GM21423 (cell line): ENCODE measurements at regions not wholly inside any gene's neighbourhood (a gene's known extent, or its start where the extent isn't known, plus 50 kb on each side); places are given as distances from the start of the nearest gene placed in this dataset.
"Not testable (repeated sequence)": the region's sequence is repeated elsewhere in the genome, so short reads cannot be mapped to it uniquely, and the experiment has no call there.

Source experiments
- ATAC-seq: cut with Tn5 transposase; IDR thresholded peaks from one replicate; pipeline ENCODE4 v1.9.1; 2021; ENCODE audit warnings: mild to moderate bottlenecking, moderate library complexity; ENCODE audit not compliant: unreplicated experiment

DNA sequence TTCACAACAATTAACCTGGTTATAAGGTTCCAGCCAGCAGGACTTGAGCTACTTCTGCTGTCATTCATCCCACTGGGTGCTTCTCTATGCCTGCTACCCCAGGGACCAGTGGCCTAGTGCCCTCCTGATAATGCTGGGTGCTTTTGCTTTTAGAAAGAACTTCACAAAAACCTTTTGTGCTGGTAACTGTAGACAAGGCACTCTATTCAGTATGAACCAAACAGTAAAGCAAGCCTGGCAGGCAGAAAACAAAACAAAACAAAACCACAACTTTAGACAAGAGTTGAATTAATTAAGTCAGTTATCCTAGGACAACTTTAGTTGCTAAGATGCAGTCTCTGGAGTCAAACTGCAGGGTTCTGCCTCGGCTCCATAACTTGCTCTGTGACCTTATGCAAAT lies 61.9 kb upstream of the ADGRL2 start:
- ATAC-seq = no peak

DNA sequence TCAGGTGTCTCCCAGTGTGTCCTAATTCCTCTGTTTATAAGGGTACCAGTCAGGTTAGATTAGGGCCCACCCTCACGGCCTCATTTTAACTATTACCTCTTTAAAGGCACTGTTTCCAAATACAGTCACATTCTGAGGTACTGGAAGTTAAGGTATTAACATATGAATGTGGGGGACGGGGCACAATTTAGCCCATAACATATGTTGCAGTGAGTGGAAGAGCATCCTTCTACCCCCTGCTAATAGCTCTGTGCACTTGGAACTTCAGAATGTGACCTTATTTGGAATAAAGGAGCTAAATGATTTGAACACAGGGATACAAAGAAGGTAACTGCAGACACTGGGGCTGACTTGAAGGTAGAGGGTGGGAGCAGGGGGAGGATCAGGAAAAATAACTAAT lies 67.3 kb upstream of the ADGRL2 start:
- ATAC-seq = no peak

DNA sequence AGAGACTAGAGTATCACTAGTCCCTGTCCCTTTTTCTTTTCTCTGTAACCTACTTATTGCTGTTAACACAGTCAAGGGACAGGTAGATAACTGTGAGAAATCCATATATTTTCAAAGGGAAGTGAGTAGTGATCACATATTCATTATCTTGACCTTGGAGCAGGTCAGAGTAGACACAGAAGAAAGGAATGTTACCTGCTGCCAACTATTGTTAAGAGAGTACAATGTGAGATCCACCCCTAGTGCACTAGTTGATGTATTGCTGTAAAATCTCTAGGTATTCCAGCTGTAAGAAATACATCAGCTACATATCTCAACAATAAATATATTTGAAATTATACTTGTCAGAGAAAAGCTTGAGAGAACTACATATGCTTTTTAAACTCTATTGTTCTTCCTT lies 68.7 kb upstream of the ADGRL2 start:
- no peak for ATAC-seq

DNA sequence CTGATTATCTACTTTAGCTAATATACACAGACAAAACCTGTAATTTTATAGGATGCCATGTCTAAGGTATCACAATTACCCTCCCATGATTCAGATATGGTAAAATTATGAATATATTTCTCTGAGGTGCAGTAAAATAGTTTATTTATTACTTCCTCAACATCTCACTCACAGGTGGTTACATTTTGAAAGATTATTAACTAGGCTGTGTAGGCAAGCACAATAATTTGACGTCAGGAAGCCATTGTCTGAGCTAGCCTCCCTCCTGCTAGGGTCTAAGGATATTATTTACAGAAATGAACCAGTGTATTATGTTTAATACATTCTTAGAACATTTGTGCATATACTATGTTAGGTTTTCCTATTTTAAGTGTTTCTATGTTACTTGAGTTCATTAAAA lies 69.9 kb upstream of the ADGRL2 start:
- ATAC-seq = peak; percentile 69

DNA sequence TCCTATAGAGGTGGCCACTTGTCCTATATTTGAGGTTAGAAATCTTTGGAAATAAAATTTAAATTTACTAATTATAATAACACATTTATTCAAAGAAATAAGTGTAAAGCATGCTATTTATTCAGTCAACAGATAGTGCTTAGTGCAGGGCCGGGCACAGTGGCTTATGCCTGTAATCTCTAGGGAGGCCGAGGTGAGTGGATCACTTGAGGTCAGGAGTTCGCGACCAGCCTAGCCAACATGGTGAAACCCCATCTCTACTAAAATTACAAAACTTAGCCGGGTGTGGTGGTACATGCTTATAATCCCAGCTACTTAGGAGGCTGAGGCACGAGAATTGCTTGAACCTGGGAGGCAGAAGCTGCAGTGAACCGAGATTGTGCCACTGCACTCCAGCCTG lies 70.4 kb upstream of the ADGRL2 start:
- not testable (repeated sequence) for ATAC-seq

DNA sequence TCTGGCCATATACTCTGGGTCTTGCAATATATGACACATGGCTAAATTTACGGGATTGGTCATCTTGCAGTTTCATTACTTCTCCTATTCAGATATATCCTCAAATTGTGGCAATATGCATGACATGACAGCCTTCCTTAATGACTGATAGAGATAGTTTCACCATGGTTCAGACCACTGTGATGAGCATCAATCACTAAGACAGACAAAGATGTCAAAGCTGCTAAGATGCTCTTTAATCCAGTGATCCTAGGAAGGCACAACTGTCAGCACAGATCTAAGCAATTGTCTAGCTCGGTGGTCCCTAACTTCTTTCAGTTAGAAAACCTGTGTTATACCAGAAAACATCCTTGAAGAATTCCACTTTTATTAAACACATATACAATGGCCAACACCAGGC lies 70.9 kb upstream of the ADGRL2 start:
- no peak for ATAC-seq

DNA sequence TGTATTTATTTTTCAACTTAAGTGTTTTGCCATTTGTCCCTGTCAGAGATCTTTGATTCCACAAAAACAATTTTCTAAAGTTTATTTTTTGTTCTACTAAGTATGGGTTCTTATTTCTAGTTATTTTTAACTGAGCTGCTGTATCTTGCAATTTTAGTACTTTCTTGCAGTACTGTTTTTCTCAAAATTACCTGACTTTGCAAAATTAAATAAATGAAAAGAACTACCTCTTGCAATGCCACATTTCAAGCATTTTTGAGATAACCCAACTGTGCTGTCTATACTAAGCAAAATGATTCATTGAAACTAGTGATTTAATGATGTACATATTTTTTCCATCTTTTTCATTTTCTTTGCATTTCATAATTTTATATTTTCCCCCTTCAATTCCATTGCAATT lies 71.5 kb upstream of the ADGRL2 start:
- no peak for ATAC-seq

DNA sequence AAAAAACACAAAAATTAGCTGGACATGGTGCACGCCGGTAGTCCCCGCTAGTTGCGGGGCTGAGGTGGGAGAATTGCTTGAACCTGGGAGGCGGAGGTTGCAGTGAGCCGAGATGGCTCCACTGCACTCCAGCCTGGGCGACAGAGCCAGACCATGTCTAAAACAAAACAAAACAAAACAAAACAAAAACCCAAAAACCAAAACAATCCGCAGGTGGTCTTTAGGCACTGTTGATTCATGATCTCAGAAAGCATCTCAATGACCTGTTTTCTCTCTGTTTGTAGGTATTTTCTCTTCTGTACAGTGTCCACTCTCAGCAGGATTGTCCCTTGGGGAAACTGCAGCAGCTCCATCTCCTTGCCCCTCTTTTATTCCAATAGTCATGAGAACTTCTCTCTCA lies 74.9 kb upstream of the ADGRL2 start:
- ATAC-seq = no peak

DNA sequence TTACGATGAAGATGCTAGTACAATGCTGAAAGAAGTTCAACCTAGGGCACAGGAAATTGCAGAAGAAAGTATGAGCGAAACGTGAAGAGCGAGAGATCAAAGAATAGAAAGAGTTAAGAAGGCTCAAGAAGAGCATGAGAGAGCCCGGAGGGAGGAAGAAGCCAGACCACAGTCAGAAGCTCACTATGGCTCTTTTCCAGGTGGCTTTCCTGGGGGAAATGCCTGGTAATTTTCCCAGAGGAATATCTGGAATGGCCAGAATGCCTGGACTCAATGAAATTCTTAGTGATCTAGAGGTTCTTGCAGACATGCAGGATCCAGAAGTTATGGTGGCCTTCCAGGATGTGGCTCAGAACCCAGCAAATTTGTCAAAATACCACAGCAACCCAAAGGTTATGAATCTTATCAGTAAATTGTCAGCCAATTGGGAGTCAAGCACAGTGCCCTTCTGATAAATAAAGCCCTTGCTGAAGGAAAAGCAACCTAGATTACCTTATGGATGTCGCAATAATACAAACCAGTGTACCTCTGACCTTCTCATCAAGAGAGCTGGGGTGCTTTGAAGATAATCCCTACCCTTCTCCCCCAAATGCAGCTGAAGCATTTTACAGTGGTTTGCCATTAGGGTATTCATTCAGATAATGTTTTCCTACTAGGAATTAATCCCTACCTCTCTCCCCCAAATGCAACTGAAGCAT lies 78.0 kb upstream of the ADGRL2 start:
- ATAC-seq = not testable (repeated sequence)

DNA sequence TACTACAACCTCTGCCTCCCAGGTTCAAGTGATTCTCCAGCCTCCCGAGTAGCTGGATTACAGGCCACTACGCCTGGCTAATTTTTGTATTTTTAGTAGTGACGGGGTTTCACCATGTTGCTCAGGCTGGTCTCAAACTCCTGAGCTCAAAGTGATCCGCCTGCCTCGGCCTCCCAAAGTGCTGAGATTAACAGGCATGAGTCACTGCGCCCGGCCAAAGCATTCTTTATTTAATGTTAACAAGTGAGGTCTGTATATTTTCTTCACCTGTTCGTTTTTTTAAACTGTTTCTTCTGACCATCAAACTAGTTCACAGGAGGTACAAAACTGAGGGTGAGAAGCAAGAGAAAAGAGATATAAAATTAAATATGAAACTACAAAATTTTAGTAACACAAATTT lies 80.5 kb upstream of the ADGRL2 start:
- ATAC-seq = not testable (repeated sequence)

DNA sequence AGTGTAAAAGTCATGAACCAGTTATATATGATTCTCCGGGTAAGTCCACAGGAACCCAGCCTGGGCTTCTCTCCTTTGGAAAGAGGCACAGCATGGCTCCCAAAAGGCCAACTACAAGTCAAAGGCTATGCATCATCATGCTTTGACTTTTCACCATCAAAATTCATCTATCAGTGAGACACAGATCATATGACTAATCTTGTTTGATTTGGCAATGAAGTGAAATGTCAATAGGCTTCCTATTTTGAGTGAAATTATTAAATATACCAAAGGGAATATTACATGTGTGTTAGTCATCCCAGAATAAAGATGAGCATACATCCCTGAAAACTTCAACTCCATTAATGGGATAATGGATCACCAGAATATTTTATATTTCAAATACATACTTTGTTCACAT lies 83.5 kb upstream of the ADGRL2 start:
- no peak for ATAC-seq

DNA sequence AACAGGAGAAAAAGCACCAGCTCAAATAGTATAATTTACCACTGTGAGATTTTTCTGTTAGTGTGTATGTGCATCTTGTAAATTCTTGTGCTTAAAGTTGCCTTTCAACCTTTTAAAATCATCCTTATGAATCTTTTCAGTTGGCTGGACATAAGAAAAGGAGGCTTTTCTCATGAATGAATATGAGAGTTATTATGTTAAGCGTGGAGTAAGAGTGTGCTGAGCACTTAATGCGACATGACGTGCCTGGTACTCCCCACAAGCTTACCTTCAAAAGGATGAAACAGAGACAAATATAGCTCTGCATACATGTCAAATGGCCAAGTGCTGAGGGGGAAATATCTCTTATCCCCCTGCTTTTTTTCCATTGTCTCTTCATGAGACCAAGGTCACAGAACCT lies 85.3 kb upstream of the ADGRL2 start:
- no peak for ATAC-seq

DNA sequence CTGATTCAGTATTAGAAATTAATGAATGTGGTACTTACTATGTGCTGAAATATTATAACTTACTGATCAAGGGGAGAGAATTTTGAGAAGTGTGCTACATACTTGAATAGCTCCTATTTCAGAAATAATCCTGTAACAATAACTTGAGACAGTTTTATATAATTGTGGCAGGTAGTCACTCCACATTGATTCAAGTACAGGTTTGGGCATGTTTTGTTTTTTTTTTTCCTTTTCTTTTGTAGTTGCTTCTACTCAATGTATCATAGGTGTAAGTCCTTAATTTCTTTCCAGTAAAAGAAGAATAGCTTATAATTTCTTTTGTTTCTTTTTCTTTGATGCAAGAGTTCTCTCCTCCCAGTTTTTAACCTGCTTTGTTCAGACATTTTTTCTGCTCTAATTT lies 86.1 kb upstream of the ADGRL2 start:
- ATAC-seq = no peak

DNA sequence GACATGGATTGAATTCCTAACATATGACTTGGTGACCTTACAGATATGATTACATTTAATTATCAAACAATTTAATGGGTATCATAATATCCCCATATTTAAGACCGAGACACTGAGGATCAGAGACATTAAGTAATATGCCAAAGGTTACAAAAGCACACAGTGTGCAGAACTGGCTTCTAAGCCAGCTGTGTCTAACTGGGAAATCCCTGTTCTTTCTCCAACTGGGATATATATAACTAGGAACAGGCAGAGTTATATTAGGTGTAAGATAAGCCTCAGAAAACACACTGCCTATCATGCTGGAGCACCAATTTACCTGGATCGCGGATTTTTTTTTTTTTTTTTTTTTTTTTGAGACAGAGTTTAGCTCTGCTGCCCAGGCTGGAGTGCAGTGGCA lies 88.3 kb upstream of the ADGRL2 start:
- no peak for ATAC-seq

DNA sequence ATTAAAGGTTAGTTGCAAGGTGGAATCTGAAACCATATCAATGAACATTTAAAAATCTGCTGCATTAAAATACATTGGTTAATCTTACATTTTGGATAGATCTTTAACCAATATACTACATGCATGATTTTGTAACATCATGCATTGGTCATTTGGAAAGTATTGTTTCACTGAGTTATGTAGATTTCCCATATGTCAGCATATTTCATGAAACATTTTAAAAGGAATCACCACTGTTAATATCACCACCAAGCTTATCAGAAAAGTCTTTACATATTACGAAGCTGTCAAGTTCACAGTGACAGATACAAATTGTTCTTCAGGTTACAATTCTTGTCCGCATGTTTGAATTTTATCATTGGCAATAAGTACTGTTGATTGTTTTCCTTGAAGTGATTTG lies 89.9 kb upstream of the ADGRL2 start:
- ATAC-seq = no peak

DNA sequence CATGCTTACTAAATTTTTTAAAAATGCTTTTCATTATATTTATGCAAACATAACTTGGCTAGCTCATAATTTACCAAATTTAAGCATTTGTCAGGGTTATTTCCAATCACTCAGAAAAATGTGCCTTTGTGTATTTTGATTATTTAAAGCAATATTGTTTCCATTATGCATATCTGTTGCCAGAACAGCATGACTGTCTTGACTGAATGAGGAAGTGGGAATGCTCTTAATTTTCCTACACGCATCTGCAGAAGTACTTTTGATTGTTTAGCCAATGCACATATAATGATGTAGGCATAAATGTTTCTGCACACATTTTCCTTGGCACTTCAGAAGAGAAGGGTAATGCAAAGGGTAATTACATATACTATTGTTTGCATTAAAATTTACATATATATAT lies 92.5 kb upstream of the ADGRL2 start:
- ATAC-seq = no peak

DNA sequence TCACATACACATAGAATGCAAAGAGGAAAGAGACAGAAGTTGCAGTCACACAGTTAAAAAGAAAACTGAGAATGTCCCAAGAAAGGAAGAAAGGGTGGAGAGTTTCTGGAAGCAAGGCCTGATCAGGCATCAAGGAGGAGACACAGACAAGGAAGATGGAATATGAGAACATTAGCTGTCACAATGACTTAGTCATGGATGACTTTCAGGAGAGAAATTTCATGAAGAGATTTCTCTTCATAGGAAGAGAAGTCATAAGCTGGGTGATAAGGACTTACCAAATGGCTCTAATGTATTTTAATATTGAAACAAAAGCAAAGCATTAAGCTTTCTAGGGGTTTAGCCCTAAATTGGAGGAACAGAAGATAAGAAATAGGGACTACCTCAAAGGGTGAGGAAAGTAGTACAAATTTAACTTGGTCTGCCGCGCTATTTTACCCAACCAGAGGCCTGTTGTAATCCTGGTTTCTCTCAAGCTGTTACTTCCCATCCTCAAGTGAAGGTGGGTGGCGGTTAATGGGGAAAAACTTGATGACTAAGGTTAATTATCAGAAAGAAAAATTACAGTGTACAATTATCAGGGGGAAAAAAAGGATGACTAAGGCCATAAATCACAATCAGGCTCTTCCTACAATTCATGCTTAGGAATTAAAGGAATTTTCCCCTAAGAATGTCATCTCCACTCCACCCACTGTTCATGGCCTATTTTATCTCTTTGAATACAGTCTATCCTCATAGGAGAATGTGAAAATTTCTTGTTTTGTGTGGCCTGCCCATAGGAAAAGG lies 93.9 kb upstream of the ADGRL2 start:
- ATAC-seq = no peak

DNA sequence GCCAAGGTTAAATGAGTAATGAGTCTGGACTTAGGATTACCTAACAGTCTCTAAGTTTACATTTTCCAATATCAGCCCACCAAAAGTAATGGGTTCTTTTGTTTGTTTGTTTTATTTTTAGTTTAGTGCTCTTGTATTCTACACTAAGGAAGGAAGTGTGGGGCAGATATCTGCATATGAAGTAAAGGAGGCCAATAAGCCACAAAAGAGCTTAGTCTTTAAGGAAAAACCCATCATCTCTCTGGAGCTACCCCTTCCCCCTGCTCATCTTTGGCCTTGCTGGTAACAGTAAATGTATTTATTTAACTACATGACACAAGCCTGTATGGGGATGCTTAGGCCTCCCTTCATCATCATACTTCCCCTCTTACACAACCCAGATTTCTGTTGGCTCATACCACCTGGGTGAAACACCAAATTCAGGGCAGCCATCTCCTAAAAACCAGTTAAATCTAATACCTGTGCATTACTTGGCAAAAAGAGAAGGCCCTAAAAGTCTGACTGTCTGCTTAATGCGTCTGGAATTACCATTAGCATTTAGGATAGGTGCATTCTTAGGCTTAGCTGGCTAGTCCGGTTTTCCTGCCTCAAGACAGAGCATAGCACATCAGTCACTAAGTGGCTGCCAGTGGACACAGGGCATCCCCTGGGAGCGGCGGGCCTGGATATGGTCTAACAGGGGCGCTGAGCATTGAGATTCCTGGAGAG lies 96.8 kb upstream of the ADGRL2 start:
- no peak for ATAC-seq

DNA sequence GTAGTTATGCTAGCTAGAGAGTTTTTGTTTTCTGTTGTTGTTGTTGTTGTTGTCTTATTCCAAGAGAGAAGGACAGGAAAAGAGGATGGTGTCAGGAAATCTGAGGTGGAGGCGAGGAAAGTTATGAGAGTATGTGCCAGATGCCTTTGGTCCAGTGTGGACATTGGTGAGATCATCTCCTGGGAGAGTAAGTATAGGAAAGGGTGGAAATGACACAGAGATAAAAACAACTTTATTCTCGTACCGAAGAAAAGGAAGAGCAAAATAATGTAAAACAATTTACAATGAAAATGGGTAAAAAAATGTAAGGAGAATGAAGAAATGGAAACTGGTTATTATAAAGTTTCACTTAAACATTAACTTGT lies 97.4 kb upstream of the ADGRL2 start:
- no peak for ATAC-seq

DNA sequence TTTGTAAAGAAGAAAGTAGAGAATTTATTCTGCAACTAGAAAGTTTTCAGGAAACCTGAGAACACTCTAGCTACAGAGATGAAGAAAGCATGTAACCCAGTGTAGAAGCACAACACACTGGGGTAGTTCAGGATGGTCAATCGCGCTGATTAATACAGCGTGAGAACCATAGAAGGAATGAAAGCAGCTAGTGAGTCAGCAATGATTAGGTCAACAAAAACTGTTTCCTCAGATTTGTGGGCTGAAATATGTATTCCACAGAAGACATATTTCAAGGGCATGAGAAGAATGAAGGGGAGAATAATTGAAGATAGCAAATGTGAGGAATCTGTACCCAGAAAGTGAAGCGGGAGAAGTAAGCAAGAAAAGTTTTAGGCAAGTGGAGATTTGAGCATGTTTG lies 97.8 kb upstream of the ADGRL2 start:
- no peak for ATAC-seq

DNA sequence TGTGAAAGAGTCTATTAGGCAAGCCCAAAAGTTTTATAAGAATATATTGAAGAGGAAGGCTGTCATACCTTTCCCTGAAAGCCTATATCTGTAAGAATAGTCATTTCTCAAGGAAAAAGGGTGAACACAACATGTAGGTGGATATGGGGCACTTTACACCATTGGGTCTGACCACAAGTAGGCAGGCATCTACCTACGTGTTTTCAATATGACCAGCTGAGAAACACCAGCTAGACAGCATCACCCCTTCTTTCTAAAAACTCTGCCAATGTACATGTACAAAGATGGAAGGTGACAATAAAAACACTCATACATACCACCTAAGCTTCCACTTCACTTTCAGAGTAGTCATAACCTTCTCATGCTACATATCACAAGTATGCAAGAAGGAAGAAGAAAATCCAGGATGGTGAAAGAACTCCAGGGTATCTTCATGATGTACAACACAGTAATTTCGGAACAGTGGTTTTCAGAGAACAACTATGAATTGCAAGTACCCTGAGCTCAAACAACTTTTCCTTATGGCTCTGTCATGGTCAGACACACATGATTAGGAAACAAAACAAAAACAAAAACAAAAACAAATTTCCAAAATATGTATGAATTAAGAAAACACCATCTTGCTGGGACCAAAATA lies 98.5 kb upstream of the ADGRL2 start:
- no peak for ATAC-seq
